CD1c-positive myeloid dendritic cell (primary cell): ENCODE measurements at regions not wholly inside any gene's neighbourhood (a gene's known extent, or its start where the extent isn't known, plus 50 kb on each side); places are given as distances from the start of the nearest gene placed in this dataset.
"Not testable (repeated sequence)": the region's sequence is repeated elsewhere in the genome, so short reads cannot be mapped to it uniquely, and the experiment has no call there.

Source experiments
- DNase-seq: peaks from one replicate; pipeline ENCODE4 v3.0.0-alpha.2; 2016; ENCODE audit errors: extremely low spot score

DNA sequence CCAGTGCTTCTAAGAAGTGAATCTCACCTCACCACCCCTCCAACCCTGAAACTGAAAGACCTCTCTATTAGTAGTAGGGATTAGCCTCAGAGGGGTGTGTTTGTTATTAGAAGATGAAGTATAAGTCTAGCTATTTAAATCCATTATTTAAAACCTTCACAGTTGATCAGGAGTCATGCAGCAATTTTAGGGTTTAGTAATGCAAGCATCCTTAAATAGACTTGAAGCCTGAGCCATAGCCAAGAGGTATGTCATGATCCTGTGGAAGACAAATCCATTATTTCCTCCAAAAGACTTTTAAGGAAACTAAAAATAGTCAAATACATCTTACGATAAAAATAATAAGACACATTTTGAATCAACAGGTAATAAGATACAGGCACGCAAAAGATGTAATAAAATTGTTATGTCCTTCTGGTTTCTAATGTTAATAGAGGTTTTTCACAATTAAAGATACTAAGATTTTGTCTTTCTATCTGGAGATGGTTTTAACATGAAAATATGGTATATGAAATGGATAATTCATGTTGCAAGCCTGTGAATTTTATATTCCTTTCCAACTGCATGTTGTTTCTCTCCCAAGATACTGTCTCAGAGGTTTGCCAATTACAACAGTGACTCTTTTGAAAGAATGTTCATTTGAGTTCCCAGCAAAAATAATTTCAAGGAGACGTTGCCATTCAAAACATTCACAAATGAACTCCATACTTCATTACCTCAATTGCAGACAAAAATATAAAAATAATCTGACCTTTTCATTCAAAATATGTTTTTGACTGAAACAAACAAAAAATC, 68.0 kb downstream of the LUZP4 start:
- no peak for DNase-seq

DNA sequence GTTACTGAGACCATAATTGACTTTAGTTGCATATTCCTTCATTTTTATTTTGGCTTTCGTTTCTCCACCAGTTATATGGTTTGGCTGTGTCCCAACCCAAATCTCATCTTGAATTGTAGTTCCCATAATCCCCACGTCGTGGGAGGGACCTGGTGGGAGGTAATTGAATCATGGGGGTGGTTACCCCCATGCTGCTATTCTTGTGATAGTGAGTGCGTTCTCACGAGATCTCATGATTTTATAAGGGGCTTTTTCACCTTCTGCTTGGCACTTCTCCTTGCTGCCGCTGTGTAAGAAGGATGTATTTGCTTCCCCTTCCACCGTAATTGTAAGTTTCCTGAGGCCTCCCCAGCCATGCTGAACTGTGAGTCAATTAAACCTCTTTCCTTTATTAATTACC, 70.0 kb downstream of the LUZP4 start:
- DNase-seq: not testable (repeated sequence)

GRCh38 chrX:115360220-115360781, 70.8 kb downstream of the LUZP4 start:
- DNase-seq: no peak

DNA sequence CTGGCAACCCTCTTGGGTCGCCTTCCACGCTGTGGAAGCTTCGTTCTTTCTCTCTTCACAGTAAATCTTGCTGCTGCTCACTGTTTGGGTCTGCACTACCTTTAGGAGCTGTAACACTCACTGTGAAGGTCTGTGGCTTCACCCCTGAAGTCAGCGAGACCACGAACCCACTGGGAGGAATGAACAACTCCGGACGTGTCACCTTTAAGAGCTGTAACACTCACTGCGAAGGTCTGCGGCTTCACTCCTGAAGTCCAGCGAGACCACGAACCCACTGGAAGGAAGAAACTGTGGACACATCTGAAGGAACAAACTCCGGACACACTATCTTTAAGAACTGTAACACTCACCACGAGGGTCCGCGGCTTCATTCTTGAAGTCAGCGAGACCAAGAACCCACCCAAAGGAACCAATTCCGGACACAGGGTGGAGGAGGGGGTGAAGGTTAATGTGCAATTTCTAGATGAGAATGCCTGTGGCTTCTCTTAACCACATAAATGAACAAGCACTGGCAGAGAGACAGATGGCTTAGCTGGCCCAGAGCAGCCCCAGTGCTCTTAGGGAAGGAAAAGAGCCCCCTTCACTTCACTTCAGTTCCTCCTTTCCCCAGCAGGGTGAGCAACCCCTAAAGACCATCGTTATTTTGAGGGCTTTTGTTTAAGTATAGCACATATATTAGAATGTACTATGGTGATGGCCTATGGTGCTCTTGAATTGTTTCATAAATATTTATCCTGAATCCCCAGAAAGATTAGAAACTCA, 73.0 kb downstream of the LUZP4 start:
- DNase-seq: no peak

- DNase-seq: no peak
Observed at GRCh38 chrX:115363372-115363771, 73.9 kb downstream of the LUZP4 start.

DNA sequence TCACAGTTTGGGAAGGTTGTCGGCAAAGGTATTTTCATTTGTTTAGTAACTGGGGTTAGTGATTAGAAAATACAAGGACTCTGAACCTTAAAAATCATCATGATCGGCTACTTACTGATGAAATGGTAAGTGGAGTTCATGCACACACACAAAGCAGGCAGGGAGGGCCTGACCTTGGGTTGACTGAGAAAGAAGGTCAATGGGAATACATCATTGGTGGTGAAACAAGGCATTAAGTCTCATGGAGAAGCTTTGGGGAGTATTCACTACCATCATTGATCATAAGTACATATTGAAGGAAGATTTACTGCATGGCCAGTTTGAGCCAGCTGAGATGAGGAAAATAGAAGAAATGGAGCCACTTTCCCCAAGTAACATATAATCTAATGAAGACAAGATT, 74.4 kb downstream of the LUZP4 start:
- no peak for DNase-seq

- DNase-seq: no peak
Observed at GRCh38 chrX:115364670-115365069, 75.2 kb downstream of the LUZP4 start.

DNA sequence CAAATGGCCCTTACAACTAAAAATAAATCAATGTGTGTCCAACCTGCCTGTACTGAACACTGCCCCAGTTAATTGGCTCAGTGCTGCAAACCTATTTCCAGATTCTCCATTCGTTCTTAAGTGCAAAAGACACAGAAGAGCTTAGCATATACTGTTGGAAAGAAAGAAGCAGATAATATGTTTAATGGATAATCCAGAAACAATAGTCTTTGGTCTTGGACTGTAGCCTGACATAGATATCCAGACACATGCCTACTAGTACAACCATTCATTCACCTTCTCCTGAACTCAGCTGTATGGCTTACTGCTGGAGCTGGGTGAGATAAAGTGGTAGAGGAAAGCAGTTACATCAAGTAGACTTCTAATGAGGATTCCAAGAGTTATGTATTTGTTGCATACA, 77.0 kb downstream of the LUZP4 start:
- DNase-seq: no peak

GRCh38 chrX:115367455-115367854, 77.9 kb downstream of the LUZP4 start:
- DNase-seq: no peak

DNA sequence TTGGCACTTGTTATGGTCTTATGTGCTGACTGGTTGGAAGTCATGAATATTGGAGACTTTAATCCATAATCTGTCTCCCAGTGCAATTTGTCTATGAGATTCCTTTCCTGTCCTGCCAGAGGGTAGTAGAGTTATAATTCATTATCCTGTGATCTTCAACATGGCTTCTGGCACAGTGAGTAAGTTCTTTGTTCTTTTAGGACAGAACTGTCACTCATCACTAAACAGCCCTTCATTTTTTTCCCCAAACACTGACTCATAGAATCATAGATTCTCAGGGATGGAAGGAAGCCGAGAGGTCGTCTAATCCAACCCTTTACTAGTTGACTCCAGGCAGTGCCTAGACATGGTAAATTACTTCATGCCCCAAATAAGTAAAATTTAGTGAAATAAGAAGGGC, 78.4 kb downstream of the LUZP4 start:
- DNase-seq: no peak

- DNase-seq: no peak
Observed at GRCh38 chrX:115368876-115369275, 79.4 kb downstream of the LUZP4 start.

GRCh38 chrX:115372152-115372551, 82.6 kb downstream of the LUZP4 start:
- DNase-seq: no peak

GRCh38 chrX:115373308-115373707, 83.8 kb downstream of the LUZP4 start:
- no peak for DNase-seq

GRCh38 chrX:115378471-115378870, 89.0 kb downstream of the LUZP4 start:
- no peak for DNase-seq

GRCh38 chrX:115387327-115387726, 97.8 kb downstream of the LUZP4 start:
- no peak for DNase-seq

DNA sequence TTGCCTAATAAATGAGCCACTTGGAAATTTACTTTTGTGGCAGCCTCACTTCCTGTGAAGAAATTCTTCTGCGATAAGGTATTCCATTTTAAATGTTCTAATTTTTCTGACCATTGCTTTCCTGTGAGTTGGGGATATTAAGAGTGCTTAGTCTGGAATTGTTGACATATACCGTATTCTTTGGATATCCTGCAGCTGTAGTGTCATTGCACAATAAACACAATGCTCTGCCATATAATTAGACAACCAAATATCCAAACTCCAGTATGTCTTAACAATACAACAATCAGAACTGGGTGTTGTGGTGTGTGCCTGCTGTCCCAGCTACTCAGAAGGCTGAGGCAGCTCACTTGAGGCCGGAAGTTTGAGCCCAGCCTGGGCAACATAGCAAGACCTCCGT, 99.4 kb downstream of the LUZP4 start:
- DNase-seq: no peak

- no peak for DNase-seq
Observed at GRCh38 chrX:115390078-115390477, 100.6 kb downstream of the LUZP4 start.

DNA sequence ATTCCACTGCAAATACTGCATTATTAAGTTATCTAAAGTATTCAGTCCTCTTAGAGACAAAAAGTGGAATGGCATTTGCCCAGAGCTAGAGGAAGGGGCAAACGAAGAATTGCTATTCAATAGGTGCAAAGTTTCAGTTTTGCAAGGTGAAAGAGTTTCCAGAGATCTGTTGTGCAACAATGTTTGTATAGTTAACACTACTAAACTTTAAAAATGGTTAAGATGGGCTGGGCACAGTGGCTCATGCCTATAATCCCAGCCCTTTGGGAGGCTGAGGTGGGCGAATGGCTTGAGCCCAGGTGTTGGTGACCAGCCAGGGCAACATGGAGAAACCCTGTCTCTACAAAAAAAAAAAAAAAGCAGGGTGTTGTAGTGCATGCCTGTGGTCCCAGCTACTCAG, 102.5 kb downstream of the LUZP4 start:
- no peak for DNase-seq

DNA sequence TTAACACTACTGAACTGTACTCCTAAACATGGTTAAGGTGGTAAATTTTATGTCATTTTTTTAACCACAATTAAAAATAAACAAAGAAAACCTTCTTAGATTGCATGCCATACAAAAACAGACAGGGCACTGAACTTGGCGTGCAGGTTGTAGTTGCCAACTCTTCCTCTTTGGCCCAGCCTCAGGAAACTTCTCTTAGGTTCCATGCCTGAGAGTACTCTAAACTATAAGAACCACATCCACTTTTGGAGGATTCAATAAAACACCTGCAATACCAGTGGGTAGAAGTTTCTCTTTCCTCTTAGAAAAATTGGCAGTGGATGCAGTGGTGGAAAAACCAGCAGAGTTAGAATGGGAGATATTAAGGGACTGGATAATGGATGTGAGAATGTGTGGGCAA, 103.4 kb downstream of the LUZP4 start:
- no peak for DNase-seq

DNA sequence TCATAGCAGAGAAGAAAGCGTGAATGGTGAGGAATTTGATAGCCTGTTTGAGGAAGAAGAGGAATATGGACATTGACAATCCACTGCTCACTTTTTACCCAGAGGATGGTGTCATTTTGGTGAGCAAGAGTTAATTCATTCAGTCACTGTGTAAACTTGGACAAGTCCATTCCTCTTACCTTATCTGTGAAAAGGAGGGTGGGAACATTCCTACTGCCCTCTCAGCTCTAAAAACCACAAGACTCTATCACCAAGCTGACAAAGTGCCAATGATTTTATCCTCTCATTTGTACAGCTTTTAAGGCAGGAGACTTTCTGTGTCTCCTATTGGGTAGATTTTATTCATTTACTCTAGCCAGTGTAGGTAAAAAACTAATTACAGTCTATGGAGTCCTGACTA, 103.8 kb downstream of the LUZP4 start:
- DNase-seq: no peak

GRCh38 chrX:115394806-115395205, 105.3 kb downstream of the LUZP4 start:
- DNase-seq: not testable (repeated sequence)

DNA sequence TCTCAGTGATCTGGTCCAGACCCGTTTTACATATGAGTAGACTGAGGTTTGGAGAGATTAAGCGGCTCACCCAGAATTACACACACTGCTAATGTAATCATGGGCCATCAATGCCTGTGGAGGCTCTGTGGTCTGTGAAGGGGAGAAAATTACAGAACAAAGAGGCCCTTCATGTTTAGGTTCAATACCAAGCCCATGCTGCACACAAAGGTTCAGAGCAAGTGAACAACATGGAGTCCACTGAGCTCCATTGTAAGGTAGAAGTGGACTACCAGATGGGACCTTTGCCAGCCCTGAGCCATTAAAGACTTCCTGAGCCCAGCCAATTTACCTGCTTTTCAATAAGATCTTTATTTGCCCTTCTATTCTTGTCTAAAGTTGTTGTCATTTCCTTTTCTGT, 109.8 kb downstream of the LUZP4 start:
- no peak for DNase-seq

GRCh38 chrX:115400960-115401359, 111.4 kb downstream of the LUZP4 start:
- DNase-seq: no peak
